OCI-M2 (cell line): ENCODE measurements at regions not wholly inside any gene's neighbourhood (a gene's known extent, or its start where the extent isn't known, plus 50 kb on each side); places are given as distances from the start of the nearest gene placed in this dataset.

Experiments
- DNase-seq: peaks from one replicate; lab custom pipeline; 2025; ENCODE audit not compliant: unreplicated experiment; lab: John Stamatoyannopoulos, UW

GRCh38 chr2:12432985-12433625 is 283.6 kb upstream of the TRIB2 start:
- no peak for DNase-seq

- DNase-seq: no peak
These were observed 283.1 kb upstream of the TRIB2 start for GRCh38 chr2:12433626-12433990.

- no peak for DNase-seq
These were observed 282.1 kb upstream of the TRIB2 start for GRCh38 chr2:12434630-12435098.

GRCh38 chr2:12435430-12436222 is 281.1 kb upstream of the TRIB2 start:
- DNase-seq: no peak

- DNase-seq: no peak
These were observed 280.3 kb upstream of the TRIB2 start for GRCh38 chr2:12436483-12436882.

GRCh38 chr2:12436935-12437561 is 279.7 kb upstream of the TRIB2 start:
- no peak for DNase-seq

GRCh38 chr2:12440731-12441130 is 276.0 kb upstream of the TRIB2 start:
- DNase-seq: no peak

GRCh38 chr2:12441750-12442475 is 274.8 kb upstream of the TRIB2 start:
- no peak for DNase-seq

- no peak for DNase-seq
These were observed 274.3 kb upstream of the TRIB2 start for GRCh38 chr2:12442476-12442847.

GRCh38 chr2:12448846-12449505 is 267.8 kb upstream of the TRIB2 start:
- peak; percentile 72 for DNase-seq

GRCh38 chr2:12451726-12452125 is 265.0 kb upstream of the TRIB2 start:
- peak; percentile 39 for DNase-seq

- DNase-seq: no peak
These were observed 264.6 kb upstream of the TRIB2 start for GRCh38 chr2:12452185-12452584.

- no peak for DNase-seq
These were observed 263.0 kb upstream of the TRIB2 start for GRCh38 chr2:12453731-12454130.

GRCh38 chr2:12455661-12456060 is 261.1 kb upstream of the TRIB2 start:
- no peak for DNase-seq

- DNase-seq: no peak
These were observed 260.2 kb upstream of the TRIB2 start for GRCh38 chr2:12456293-12457106.

- no peak for DNase-seq
These were observed 258.9 kb upstream of the TRIB2 start for GRCh38 chr2:12457831-12458230.

GRCh38 chr2:12463189-12463588 is 253.5 kb upstream of the TRIB2 start:
- DNase-seq: no peak

GRCh38 chr2:12465631-12466135 is 251.1 kb upstream of the TRIB2 start:
- DNase-seq: no peak

GRCh38 chr2:12467303-12467702 is 249.4 kb upstream of the TRIB2 start:
- DNase-seq: no peak

- no peak for DNase-seq
These were observed 247.6 kb upstream of the TRIB2 start for GRCh38 chr2:12469141-12469561.
